ENCODE measurements at regions not wholly inside any gene's neighbourhood (a gene's known extent, or its start where the extent isn't known, plus 50 kb on each side); places are given as distances from the start of the nearest gene placed in this dataset.

- no peak for TF ChIP-seq YY1 (IDR thresholded peaks at IDR 0.05; ENCODE audit: low read depth, low read length)
- TF ChIP-seq SAP30 (IDR thresholded peaks at IDR 0.05; ENCODE audit: insufficient read depth, insufficient replicate concordance, low read length), result no peak
- TF ChIP-seq E2F6 (IDR thresholded peaks at IDR 0.05), result no peak
- TF ChIP-seq ZNF274 (IDR thresholded peaks at IDR 0.05; ENCODE audit: borderline replicate concordance, extremely low read depth, low read length), result no peak
- TF ChIP-seq NANOG (IDR thresholded peaks at IDR 0.05; ENCODE audit: insufficient read depth, low read depth, low read length, poor library complexity, severe bottlenecking), result no peak
- TF ChIP-seq, protein P1, sequence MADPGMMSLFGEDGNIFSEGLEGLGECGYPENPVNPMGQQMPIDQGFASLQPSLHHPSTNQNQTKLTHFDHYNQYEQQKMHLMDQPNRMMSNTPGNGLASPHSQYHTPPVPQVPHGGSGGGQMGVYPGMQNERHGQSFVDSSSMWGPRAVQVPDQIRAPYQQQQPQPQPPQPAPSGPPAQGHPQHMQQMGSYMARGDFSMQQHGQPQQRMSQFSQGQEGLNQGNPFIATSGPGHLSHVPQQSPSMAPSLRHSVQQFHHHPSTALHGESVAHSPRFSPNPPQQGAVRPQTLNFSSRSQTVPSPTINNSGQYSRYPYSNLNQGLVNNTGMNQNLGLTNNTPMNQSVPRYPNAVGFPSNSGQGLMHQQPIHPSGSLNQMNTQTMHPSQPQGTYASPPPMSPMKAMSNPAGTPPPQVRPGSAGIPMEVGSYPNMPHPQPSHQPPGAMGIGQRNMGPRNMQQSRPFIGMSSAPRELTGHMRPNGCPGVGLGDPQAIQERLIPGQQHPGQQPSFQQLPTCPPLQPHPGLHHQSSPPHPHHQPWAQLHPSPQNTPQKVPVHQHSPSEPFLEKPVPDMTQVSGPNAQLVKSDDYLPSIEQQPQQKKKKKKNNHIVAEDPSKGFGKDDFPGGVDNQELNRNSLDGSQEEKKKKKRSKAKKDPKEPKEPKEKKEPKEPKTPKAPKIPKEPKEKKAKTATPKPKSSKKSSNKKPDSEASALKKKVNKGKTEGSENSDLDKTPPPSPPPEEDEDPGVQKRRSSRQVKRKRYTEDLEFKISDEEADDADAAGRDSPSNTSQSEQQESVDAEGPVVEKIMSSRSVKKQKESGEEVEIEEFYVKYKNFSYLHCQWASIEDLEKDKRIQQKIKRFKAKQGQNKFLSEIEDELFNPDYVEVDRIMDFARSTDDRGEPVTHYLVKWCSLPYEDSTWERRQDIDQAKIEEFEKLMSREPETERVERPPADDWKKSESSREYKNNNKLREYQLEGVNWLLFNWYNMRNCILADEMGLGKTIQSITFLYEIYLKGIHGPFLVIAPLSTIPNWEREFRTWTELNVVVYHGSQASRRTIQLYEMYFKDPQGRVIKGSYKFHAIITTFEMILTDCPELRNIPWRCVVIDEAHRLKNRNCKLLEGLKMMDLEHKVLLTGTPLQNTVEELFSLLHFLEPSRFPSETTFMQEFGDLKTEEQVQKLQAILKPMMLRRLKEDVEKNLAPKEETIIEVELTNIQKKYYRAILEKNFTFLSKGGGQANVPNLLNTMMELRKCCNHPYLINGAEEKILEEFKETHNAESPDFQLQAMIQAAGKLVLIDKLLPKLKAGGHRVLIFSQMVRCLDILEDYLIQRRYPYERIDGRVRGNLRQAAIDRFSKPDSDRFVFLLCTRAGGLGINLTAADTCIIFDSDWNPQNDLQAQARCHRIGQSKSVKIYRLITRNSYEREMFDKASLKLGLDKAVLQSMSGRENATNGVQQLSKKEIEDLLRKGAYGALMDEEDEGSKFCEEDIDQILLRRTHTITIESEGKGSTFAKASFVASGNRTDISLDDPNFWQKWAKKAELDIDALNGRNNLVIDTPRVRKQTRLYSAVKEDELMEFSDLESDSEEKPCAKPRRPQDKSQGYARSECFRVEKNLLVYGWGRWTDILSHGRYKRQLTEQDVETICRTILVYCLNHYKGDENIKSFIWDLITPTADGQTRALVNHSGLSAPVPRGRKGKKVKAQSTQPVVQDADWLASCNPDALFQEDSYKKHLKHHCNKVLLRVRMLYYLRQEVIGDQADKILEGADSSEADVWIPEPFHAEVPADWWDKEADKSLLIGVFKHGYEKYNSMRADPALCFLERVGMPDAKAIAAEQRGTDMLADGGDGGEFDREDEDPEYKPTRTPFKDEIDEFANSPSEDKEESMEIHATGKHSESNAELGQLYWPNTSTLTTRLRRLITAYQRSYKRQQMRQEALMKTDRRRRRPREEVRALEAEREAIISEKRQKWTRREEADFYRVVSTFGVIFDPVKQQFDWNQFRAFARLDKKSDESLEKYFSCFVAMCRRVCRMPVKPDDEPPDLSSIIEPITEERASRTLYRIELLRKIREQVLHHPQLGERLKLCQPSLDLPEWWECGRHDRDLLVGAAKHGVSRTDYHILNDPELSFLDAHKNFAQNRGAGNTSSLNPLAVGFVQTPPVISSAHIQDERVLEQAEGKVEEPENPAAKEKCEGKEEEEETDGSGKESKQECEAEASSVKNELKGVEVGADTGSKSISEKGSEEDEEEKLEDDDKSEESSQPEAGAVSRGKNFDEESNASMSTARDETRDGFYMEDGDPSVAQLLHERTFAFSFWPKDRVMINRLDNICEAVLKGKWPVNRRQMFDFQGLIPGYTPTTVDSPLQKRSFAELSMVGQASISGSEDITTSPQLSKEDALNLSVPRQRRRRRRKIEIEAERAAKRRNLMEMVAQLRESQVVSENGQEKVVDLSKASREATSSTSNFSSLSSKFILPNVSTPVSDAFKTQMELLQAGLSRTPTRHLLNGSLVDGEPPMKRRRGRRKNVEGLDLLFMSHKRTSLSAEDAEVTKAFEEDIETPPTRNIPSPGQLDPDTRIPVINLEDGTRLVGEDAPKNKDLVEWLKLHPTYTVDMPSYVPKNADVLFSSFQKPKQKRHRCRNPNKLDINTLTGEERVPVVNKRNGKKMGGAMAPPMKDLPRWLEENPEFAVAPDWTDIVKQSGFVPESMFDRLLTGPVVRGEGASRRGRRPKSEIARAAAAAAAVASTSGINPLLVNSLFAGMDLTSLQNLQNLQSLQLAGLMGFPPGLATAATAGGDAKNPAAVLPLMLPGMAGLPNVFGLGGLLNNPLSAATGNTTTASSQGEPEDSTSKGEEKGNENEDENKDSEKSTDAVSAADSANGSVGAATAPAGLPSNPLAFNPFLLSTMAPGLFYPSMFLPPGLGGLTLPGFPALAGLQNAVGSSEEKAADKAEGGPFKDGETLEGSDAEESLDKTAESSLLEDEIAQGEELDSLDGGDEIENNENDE (IDR thresholded peaks at IDR 0.05; ENCODE audit: insufficient replicate concordance, low read length), result no peak
- TF ChIP-seq CEBPB (IDR thresholded peaks at IDR 0.05; ENCODE audit: low read depth, low read length), result no peak
- no peak for TF ChIP-seq CBX8 (IDR thresholded peaks at IDR 0.05; ENCODE audit: borderline replicate concordance, low read depth, low read length)
Measured at GRCh38 chr1:239963856-239964255, 127.8 kb upstream of the FMN2 start (continued).

Data from H1 (cell line).